IMR-90 (cell line): ENCODE measurements at regions not wholly inside any gene's neighbourhood (a gene's known extent, or its start where the extent isn't known, plus 50 kb on each side); places are given as distances from the start of the nearest gene placed in this dataset.

Source experiments
- ATAC-seq: fragments of 200-7000 bp; cut with Tn5 transposase; 2 replicates; pipeline ENCODE4 v1.9.1; 2020; ENCODE audit warnings: low read depth, mild to moderate bottlenecking, moderate library complexity
- BruUV-seq: library from RNA; stranded (reverse); fragments of 400-500 nt; replicated peaks from 2 replicates; lab custom pipeline; 2021; lab: Mats Ljungman, UMichigan
- CTCF ChIA-PET: fragments of 300-600 bp; formaldehyde crosslinking; extraction: SDS; loops from one replicate; lab custom pipeline; 2021; ENCODE audit warnings: antibody characterized with exemption; lab: Yijun Ruan, JAX
- POLR2A ChIA-PET: fragments of 300-600 bp; sonication (Branson Sonifier 250); formaldehyde crosslinking; loops from one replicate; lab custom pipeline; 2022; ENCODE audit warnings: antibody characterized with exemption; ENCODE audit not compliant: unreplicated experiment; lab: Charles Lee
- DNase-seq: peaks from one replicate; pipeline ENCODE4 v3.0.0; 2013
- H2AFZ ChIP-seq: replicated peaks from 2 replicates; pipeline ENCODE3; 2013; ENCODE audit warnings: low read length, mild to moderate bottlenecking; ENCODE audit not compliant: poor library complexity
- H2AK5ac ChIP-seq: 2 replicates; pipeline ENCODE4 v1.6.1; 2013; ENCODE audit warnings: low read depth, low read length, inconsistent platforms
- H2AK9ac ChIP-seq: replicated peaks from 2 replicates; pipeline ENCODE3; 2013; ENCODE audit warnings: mild to moderate bottlenecking, low read depth, low read length, moderate library complexity; ENCODE audit not compliant: poor library complexity
- H2BK120ac ChIP-seq: 2 replicates; pipeline ENCODE4 v1.6.1; 2013; ENCODE audit warnings: low read depth, low read length, inconsistent platforms
- H2BK15ac ChIP-seq: 3 replicates; pipeline ENCODE4 v1.6.1; 2013; ENCODE audit warnings: low read depth, low read length, inconsistent platforms
- H2BK20ac ChIP-seq: 2 replicates; pipeline ENCODE4 v1.6.1; 2013; ENCODE audit warnings: low read depth, mild to moderate bottlenecking, inconsistent platforms, low read length, moderate library complexity
- H2BK5ac ChIP-seq: 2 replicates; pipeline ENCODE4 v1.6.1; 2013; ENCODE audit warnings: mild to moderate bottlenecking, low read depth, low read length, inconsistent platforms; ENCODE audit not compliant: poor library complexity, severe bottlenecking
- H3K14ac ChIP-seq: replicated peaks from 2 replicates; pipeline ENCODE4 v1.6.1; 2013; ENCODE audit warnings: low read depth, low read length, inconsistent platforms
- H3K18ac ChIP-seq: 2 replicates; pipeline ENCODE4 v1.6.1; 2013; ENCODE audit warnings: low read depth, low read length, control low read depth
- H3K23ac ChIP-seq: 2 replicates; pipeline ENCODE4 v1.6.1; 2013; ENCODE audit warnings: low read depth, low read length, inconsistent platforms
- H3K27ac ChIP-seq: 2 replicates; pipeline ENCODE4 v1.5.1; 2013; ENCODE audit warnings: mild to moderate bottlenecking, control low read depth, low read length; ENCODE audit not compliant: insufficient read depth
- H3K27me3 ChIP-seq: 2 replicates; pipeline ENCODE4 v1.6.1; 2013; ENCODE audit warnings: low read length; ENCODE audit not compliant: control insufficient read depth, insufficient read depth
- H3K36me3 ChIP-seq: 2 replicates; pipeline ENCODE4 v1.6.1; 2013; ENCODE audit warnings: low read length, mixed read lengths; ENCODE audit not compliant: control insufficient read depth, insufficient read depth
- H3K4ac ChIP-seq: 2 replicates; pipeline ENCODE4 v1.6.1; 2013; ENCODE audit warnings: low read depth, low read length, inconsistent platforms
- H3K4me1 ChIP-seq: 2 replicates; pipeline ENCODE4 v1.6.1; 2013; ENCODE audit warnings: low read length, mixed read lengths; ENCODE audit not compliant: control insufficient read depth, insufficient read depth
- H3K4me2 ChIP-seq: 2 replicates; pipeline ENCODE4 v1.6.1; 2013; ENCODE audit warnings: low read depth, mild to moderate bottlenecking, control low read depth, low read length, moderate library complexity
- H3K4me3 ChIP-seq: 2 replicates; pipeline ENCODE4 v1.5.1; 2013; ENCODE audit warnings: low read depth, mild to moderate bottlenecking, control low read depth, low read length, moderate library complexity; ENCODE audit not compliant: insufficient read depth
- H3K56ac ChIP-seq: 2 replicates; pipeline ENCODE4 v1.6.1; 2013; ENCODE audit warnings: low read length, inconsistent platforms; ENCODE audit not compliant: insufficient read depth; ENCODE audit errors: extremely low read depth
- H3K79me1 ChIP-seq, 2 experiments: 2 replicates each; pipeline ENCODE4 v1.6.1; 2013; ENCODE audit warnings: low read length in 2 of 2, inconsistent platforms in 1 of 2, low read depth in 1 of 2
- H3K9ac ChIP-seq: 2 replicates; pipeline ENCODE4 v1.6.1; 2013; ENCODE audit warnings: low read depth, low read length, control low read depth
- H3K9me1 ChIP-seq: 2 replicates; pipeline ENCODE4 v1.6.1; 2013; ENCODE audit warnings: low read length, inconsistent platforms; ENCODE audit not compliant: insufficient read depth
- H3K9me3 ChIP-seq: 2 replicates; pipeline ENCODE4 v1.6.1; 2013; ENCODE audit warnings: low read length; ENCODE audit not compliant: control insufficient read depth, insufficient read depth
- H4K20me1 ChIP-seq: 2 replicates; pipeline ENCODE4 v1.6.1; 2013; ENCODE audit warnings: low read length, inconsistent platforms; ENCODE audit not compliant: insufficient read depth
- H4K5ac ChIP-seq: 2 replicates; pipeline ENCODE4 v1.6.1; 2013; ENCODE audit warnings: mild to moderate bottlenecking, low read depth, low read length, control low read depth
- H4K8ac ChIP-seq, 2 experiments: 2 replicates each; pipeline ENCODE4 v1.6.1; 2013; ENCODE audit warnings: low read depth in 2 of 2, low read length in 2 of 2, control low read depth in 1 of 2, inconsistent platforms in 1 of 2
- H4K91ac ChIP-seq: 2 replicates; pipeline ENCODE4 v1.6.1; 2013; ENCODE audit warnings: low read depth, low read length, inconsistent platforms; ENCODE audit not compliant: insufficient read depth
- BHLHE40 ChIP-seq: fragments of 150-350 bp; IDR thresholded peaks from 2 replicates; pipeline ENCODE4 v1.6.1; 2016; ENCODE audit warnings: mild to moderate bottlenecking, low read depth, low read length
- FOS ChIP-seq: fragments of 150-350 bp; IDR thresholded peaks from 2 replicates; pipeline ENCODE4 v1.6.1; 2016; ENCODE audit warnings: low read depth, low read length
- MAFK ChIP-seq: IDR thresholded peaks from 2 replicates; pipeline ENCODE4 v1.6.1; 2012; ENCODE audit warnings: low read depth, low read length, improper control_type of control experiment
- NFE2L2 ChIP-seq: fragments of 150-350 bp; IDR thresholded peaks from 2 replicates; pipeline ENCODE4 v1.6.1; 2016; ENCODE audit warnings: low read depth, mild to moderate bottlenecking, low read length
- RAD21 ChIP-seq: IDR thresholded peaks from 2 replicates; pipeline ENCODE4 v1.6.1; 2012; ENCODE audit warnings: low read length, improper control_type of control experiment
- SMC3 ChIP-seq: fragments of 150-350 bp; IDR thresholded peaks from 2 replicates; pipeline ENCODE4 v1.6.1; 2016; ENCODE audit warnings: low read depth, mild to moderate bottlenecking, antibody characterized with exemption, low read length, moderate library complexity
- USF2 ChIP-seq: fragments of 150-350 bp; IDR thresholded peaks from 2 replicates; pipeline ENCODE4 v1.6.1; 2017; ENCODE audit warnings: mild to moderate bottlenecking, antibody characterized with exemption, low read length, low read depth
- whole genome bisulfite sequencing, 2 experiments: methylation state at CpG; one replicate each; pipeline versions ENCODE4 v1.1.5 to v1.1.7; 2013; ENCODE audit warnings: missing lambda C conversion rate in 2 of 2; ENCODE audit not compliant: insufficient read length in 1 of 2; ENCODE audit errors: extremely low coverage in 2 of 2; 5-methylcytosine and 5-hydroxymethylcytosine counted together
- dilution Hi-C: fragments of 300-500 bp; cut with HindIII; formaldehyde crosslinking; loops from one replicate; pipeline ENCODE4 v1.14.3; 2018; ENCODE audit warnings: low sequenced_read_pairs; ENCODE audit not compliant: unreplicated experiment
- in situ Hi-C: fragments of 300-500 bp; cut with MboI; formaldehyde crosslinking; loops from 3 replicates; pipeline ENCODE4 v1.14.3; 2019; ENCODE audit warnings: low sequenced_read_pairs, inconsistent platforms, mixed read lengths
- intact Hi-C: fragments of 100-400 bp; cut with micrococcal nuclease; formaldehyde crosslinking; loops from 2 replicates; pipeline ENCODE4 v1.10.0; 2022

- H2BK120ac ChIP-seq: no peak overlapping the region
- no peak overlapping the region for H3K56ac ChIP-seq
- H4K8ac ChIP-seq: no peak overlapping the region
- H3K4me1 ChIP-seq: no peaks in the 10 kb centered on the region
- no peak overlapping the region for H2BK5ac ChIP-seq
- no peak overlapping the region for H2BK15ac ChIP-seq
- H3K79me1 ChIP-seq: no peaks in the 10 kb centered on the region
- ChIA-PET CTCF (no interaction called here), POLR2A (no interaction called here)
- peaks cover 17% of the 10 kb centered on the region for H3K9me3 ChIP-seq
- H3K27me3 ChIP-seq: no peaks in the 10 kb centered on the region
- no peak overlapping the region for H2BK20ac ChIP-seq
- H4K5ac ChIP-seq: no peak overlapping the region
- H3K27ac ChIP-seq: no peak overlapping the region
- no peaks in the 10 kb centered on the region for H3K9me1 ChIP-seq
- DNase-seq (no peak), ATAC-seq (no peak)
- no TSS peak for BruUV-seq
- in situ Hi-C loops: no loop called here
- H2AK9ac ChIP-seq: no peak overlapping the region
- 86% methylated on average over 4 of the region's 9 CpGs; no CpG with 5 or more reads in 1 of the 2 experiments for WGBS, 2 experiments
- H2AFZ ChIP-seq: no peak overlapping the region
- intact Hi-C loops: no loop called here
- H3K9ac ChIP-seq: no peak overlapping the region
- no peak overlapping the region for H3K4me3 ChIP-seq
- no peak overlapping the region for H2AK5ac ChIP-seq
- no peak overlapping the region for H3K14ac ChIP-seq
- dilution Hi-C loops: no loop called here
- no peaks in the 10 kb centered on the region for H3K36me3 ChIP-seq
- no peaks in the 10 kb centered on the region for H4K20me1 ChIP-seq
- no peak for TF ChIP-seq NFE2L2
- TF ChIP-seq MAFK: no peak
- no peak for TF ChIP-seq RAD21
- no peak for TF ChIP-seq BHLHE40
- TF ChIP-seq USF2: no peak
- no peak for TF ChIP-seq SMC3
- TF ChIP-seq FOS: no peak
- no peak overlapping the region for H4K91ac ChIP-seq
- H3K4me2 ChIP-seq: no peak overlapping the region
- H3K18ac ChIP-seq: no peak overlapping the region
- H3K4ac ChIP-seq: no peak overlapping the region
- no peak overlapping the region for H3K23ac ChIP-seq
Observed at GRCh38 chr18:77401173-77401572, 151.5 kb downstream of the GALR1 start.
